ENCODE measurements at regions not wholly inside any gene's neighbourhood (a gene's known extent, or its start where the extent isn't known, plus 50 kb on each side); places are given as distances from the start of the nearest gene placed in this dataset.

GRCh38 chr2:64932371-64933216 lies 56.6 kb upstream of the SLC1A4 start:
- Histone ChIP-seq H3K27ac (ENCODE audit: low read depth in 1 of 2, low read length in 2 of 2) (no peak overlapping the region), H3K27me3 (ENCODE audit: control insufficient read depth in 4 of 4, insufficient read depth in 4 of 4, low read length in 3 of 4) (no peaks in the 10 kb centered on the region), H3K9me3 (ENCODE audit: control insufficient read depth in 4 of 4, low read length in 3 of 4) (no peaks in the 10 kb centered on the region), H3K9ac (ENCODE audit: low read depth in 1 of 2, low read length in 2 of 2) (no peak overlapping the region), H3K4me3 (ENCODE audit: low read depth in 1 of 3, low read length in 3 of 3) (no peak overlapping the region), H3K36me3 (ENCODE audit: control insufficient read depth in 4 of 4, insufficient read depth in 3 of 4, low read depth in 1 of 4, low read length in 3 of 4) (no peaks in the 10 kb centered on the region), H3K4me1 (ENCODE audit: control insufficient read depth in 4 of 4, insufficient read depth in 4 of 4, low read length in 3 of 4) (peaks cover 0 to 10% (median 6%) of the 10 kb centered on the region in 4 donors)
- DNase-seq (ENCODE audit: low spot score): no peak
- no peak for TF ChIP-seq SP1 (IDR thresholded peaks at IDR 0.05)
- TF ChIP-seq YY1 (IDR thresholded peaks at IDR 0.05): no peak
- TF ChIP-seq ATF3 (IDR thresholded peaks at IDR 0.05): no peak
- no peak for TF ChIP-seq GABPA (IDR thresholded peaks at IDR 0.05 in 1 of 2, conservative IDR thresholded peaks at IDR 0.05 in 1 of 2)
- TF ChIP-seq RXRA (IDR thresholded peaks at IDR 0.05): no peak
- WGBS: 83% methylated on average over 9 of the region's 9 CpGs

- Histone ChIP-seq H3K27me3 (ENCODE audit: control insufficient read depth in 4 of 4, insufficient read depth in 4 of 4, low read length in 3 of 4) (no peaks in the 10 kb centered on the region), H3K9me3 (ENCODE audit: control insufficient read depth in 4 of 4, low read length in 3 of 4) (no peaks in the 10 kb centered on the region), H3K9ac (ENCODE audit: low read depth in 1 of 2, low read length in 2 of 2) (no peak overlapping the region), H3K4me3 (ENCODE audit: low read depth in 1 of 3, low read length in 3 of 3) (no peak overlapping the region), H3K36me3 (ENCODE audit: control insufficient read depth in 4 of 4, insufficient read depth in 3 of 4, low read depth in 1 of 4, low read length in 3 of 4) (no peaks in the 10 kb centered on the region), H3K27ac (ENCODE audit: low read depth in 1 of 2, low read length in 2 of 2) (no peak overlapping the region), H3K4me1 (ENCODE audit: control insufficient read depth in 4 of 4, insufficient read depth in 4 of 4, low read length in 3 of 4) (peaks cover 1 to 23% (median 13%) of the 10 kb centered on the region in 4 donors)
- TF ChIP-seq ATF3 (IDR thresholded peaks at IDR 0.05) (no peak), HNF4G (IDR thresholded peaks at IDR 0.05) (no peak), TAF1 (conservative IDR thresholded peaks at IDR 0.05) (no peak), FOXA2 (IDR thresholded peaks at IDR 0.05) (no peak), NR2F2 (IDR thresholded peaks at IDR 0.05) (no peak), CTCF (IDR thresholded peaks at IDR 0.05; ENCODE audit: low read depth, low read length, missing input control) (no peak), EGR1 (IDR thresholded peaks at IDR 0.05; ENCODE audit: low read depth in 2 of 2) (no peak), YY1 (IDR thresholded peaks at IDR 0.05) (no peak), RAD21 (IDR thresholded peaks at IDR 0.05) (no peak), SP1 (IDR thresholded peaks at IDR 0.05) (no peak), MAX (IDR thresholded peaks at IDR 0.05) (no peak), FOXA1 (IDR thresholded peaks at IDR 0.05) (no peak), RXRA (IDR thresholded peaks at IDR 0.05) (no peak), ZBTB33 (IDR thresholded peaks at IDR 0.05) (no peak), GABPA (IDR thresholded peaks at IDR 0.05 in 1 of 2, conservative IDR thresholded peaks at IDR 0.05 in 1 of 2) (no peak)
- 89% methylated on average over 4 of the region's 4 CpGs for WGBS
- DNase-seq (ENCODE audit: low spot score): no peak
Observed at GRCh38 chr2:64934530-64934929, 54.7 kb upstream of the SLC1A4 start.

All from liver (tissue), 8 donors.